Kidney (tissue), 13 donors: ENCODE measurements at regions not wholly inside any gene's neighbourhood (a gene's known extent, or its start where the extent isn't known, plus 50 kb on each side); places are given as distances from the start of the nearest gene placed in this dataset.
A peak's percentile ranks its signal among the peaks of the same experiment; 100 is the strongest.

Source experiments
- DNase-seq, 5 donors: peaks; one replicate each; pipeline ENCODE4 v3.0.0-alpha.2; 2013 to 2020
- FAIRE-seq: peaks from 2 replicates; lab custom pipeline; 2012; peaks lifted over from hg19 to GRCh38; lab: Jason Lieb, UNC
- H3K27ac ChIP-seq, 2 donors: one replicate each; pipeline ENCODE4 v1.7.0; 2013; ENCODE audit warnings: low read depth in 2 of 2, low read length in 2 of 2, inconsistent platforms in 1 of 2
- H3K27me3 ChIP-seq: one replicate; pipeline ENCODE4 v1.7.1; 2013; ENCODE audit warnings: low read length, inconsistent platforms; ENCODE audit not compliant: control insufficient read depth, insufficient read depth
- H3K36me3 ChIP-seq, 3 donors: one replicate each; pipeline versions ENCODE4 v1.7.0 to v1.7.1; 2013; ENCODE audit warnings: low read length in 3 of 3, control low read depth in 1 of 3, inconsistent platforms in 1 of 3; ENCODE audit not compliant: insufficient read depth in 3 of 3, control insufficient read depth in 2 of 3
- H3K4me1 ChIP-seq, 3 donors: one replicate each; pipeline versions ENCODE4 v1.7.0 to v1.7.1; 2013; ENCODE audit warnings: low read length in 3 of 3, inconsistent platforms in 1 of 3, low read depth in 1 of 3; ENCODE audit not compliant: control insufficient read depth in 2 of 3, insufficient read depth in 2 of 3
- H3K4me3 ChIP-seq, 3 donors: one replicate each; pipeline versions ENCODE4 v1.7.0 to v1.8.1; 2013; ENCODE audit warnings: low read length in 3 of 3, control low read depth in 1 of 3, inconsistent platforms in 1 of 3
- H3K9ac ChIP-seq, 3 donors: one replicate each; pipeline versions ENCODE4 v1.7.0 to v1.7.1; 2013; ENCODE audit warnings: low read length in 3 of 3, control low read depth in 1 of 3, inconsistent platforms in 1 of 3
- H3K9me3 ChIP-seq, 3 donors: one replicate each; pipeline versions ENCODE4 v1.7.0 to v1.7.1; 2013; ENCODE audit warnings: low read length in 3 of 3, control low read depth in 1 of 3, inconsistent platforms in 1 of 3; ENCODE audit not compliant: control insufficient read depth in 2 of 3, insufficient read depth in 1 of 3
- intact Hi-C: fragments of 100-400 bp; cut with DNase I; formaldehyde crosslinking; loops from one replicate; pipeline ENCODE4 v1.11.1; 2022
- TF ChIP-seq, protein P1 (sequence below): IDR thresholded peaks from 3 replicates; pipeline ENCODE4 v1.5.1; 2012; ENCODE audit warnings: mild to moderate bottlenecking, moderate library complexity, borderline replicate concordance; ENCODE audit not compliant: insufficient read depth; ENCODE audit errors: extremely low read depth
- donor health status: control.
- donor health status: control.
- donor health status: control.
- donor health status: control.
- donor health status: control.
- donor health status: DM: yes; HTN: yes; CAD: no.
- donor health status: Normal renal cell carcinoma (clear cell type).

DNA sequence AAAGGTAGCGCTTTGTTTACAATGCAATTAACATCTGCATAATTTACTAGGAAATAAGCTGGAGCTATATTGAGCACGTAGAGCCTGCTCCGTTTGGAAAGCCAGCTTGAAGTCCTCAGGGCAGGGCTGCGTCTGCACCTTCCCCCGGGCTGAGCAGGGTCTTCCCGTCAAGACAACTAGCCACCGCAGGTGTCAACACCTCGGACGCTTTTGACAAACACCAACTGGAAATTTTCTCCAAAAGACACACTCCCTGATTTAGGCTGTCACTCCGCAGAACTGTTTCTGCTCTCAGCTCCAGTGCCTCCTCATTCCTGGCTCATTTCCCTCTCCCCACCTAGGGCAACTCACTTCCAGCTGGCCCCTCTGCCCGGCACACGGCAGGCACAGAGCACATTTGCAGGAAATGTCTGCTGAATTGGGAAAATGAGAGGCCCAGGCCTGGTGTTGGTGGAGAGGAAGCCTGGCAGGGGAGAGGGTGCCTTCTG lies 170.3 kb downstream of the MAF start:
- Histone ChIP-seq H3K27me3 (no peaks in the 10 kb centered on the region), H3K9ac (no peak overlapping the region), H3K9me3 (no peaks in the 10 kb centered on the region), H3K36me3 (no peaks in the 10 kb centered on the region), H3K4me3 (no peak overlapping the region), H3K4me1 (peaks cover 0 to 4% (median 0%) of the 10 kb centered on the region in 3 donors), H3K27ac (no peak overlapping the region)
- TF ChIP-seq, protein P1, sequence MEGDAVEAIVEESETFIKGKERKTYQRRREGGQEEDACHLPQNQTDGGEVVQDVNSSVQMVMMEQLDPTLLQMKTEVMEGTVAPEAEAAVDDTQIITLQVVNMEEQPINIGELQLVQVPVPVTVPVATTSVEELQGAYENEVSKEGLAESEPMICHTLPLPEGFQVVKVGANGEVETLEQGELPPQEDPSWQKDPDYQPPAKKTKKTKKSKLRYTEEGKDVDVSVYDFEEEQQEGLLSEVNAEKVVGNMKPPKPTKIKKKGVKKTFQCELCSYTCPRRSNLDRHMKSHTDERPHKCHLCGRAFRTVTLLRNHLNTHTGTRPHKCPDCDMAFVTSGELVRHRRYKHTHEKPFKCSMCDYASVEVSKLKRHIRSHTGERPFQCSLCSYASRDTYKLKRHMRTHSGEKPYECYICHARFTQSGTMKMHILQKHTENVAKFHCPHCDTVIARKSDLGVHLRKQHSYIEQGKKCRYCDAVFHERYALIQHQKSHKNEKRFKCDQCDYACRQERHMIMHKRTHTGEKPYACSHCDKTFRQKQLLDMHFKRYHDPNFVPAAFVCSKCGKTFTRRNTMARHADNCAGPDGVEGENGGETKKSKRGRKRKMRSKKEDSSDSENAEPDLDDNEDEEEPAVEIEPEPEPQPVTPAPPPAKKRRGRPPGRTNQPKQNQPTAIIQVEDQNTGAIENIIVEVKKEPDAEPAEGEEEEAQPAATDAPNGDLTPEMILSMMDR: no peak
- no peak for FAIRE-seq
- intact Hi-C loops: no loop called here
- peak in 4 of 5 donors; percentile 53 to 70 (median 65) for DNase-seq

GRCh38 chr16:79429381-79430190 lies 171.0 kb downstream of the MAF start:
- Histone ChIP-seq H3K27me3 (no peaks in the 10 kb centered on the region), H3K36me3 (no peaks in the 10 kb centered on the region), H3K9ac (no peak overlapping the region), H3K9me3 (no peaks in the 10 kb centered on the region), H3K4me3 (no peak overlapping the region), H3K27ac (no peak overlapping the region), H3K4me1 (peaks cover 0 to 4% (median 0%) of the 10 kb centered on the region in 3 donors)
- intact Hi-C loops: no loop called here
- TF ChIP-seq, protein P1: no peak
- DNase-seq: peak in 4 of 5 donors; percentile 66 to 88 (median 82)
- FAIRE-seq: no peak

DNA sequence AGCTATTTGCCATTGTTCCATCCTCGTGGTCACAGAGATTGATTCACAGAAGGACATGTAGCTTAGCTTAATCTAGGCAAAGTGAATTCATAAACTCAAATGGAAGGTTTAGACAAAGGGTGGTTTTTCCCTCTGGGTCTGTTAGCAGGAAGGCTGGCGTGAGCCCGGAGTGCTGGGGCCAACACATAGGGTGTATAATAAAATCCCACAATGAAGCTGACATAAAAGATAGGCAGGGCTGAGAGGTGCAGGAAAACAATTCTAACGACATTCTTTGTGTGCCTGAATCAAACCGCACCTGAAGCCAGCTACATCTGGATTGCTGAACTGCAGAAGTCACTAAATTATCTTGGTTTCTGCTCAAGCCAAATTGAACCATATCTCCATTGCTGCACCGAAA lies 173.9 kb downstream of the MAF start:
- FAIRE-seq (no peak), DNase-seq (no peak)
- no peak overlapping the region for H3K4me3 ChIP-seq
- no peaks in the 10 kb centered on the region for H3K36me3 ChIP-seq
- TF ChIP-seq, protein P1: no peak
- no peaks in the 10 kb centered on the region for H3K27me3 ChIP-seq
- H3K9ac ChIP-seq: no peak overlapping the region
- H3K9me3 ChIP-seq: no peaks in the 10 kb centered on the region
- no peak overlapping the region for H3K27ac ChIP-seq
- intact Hi-C loops: no loop called here
- H3K4me1 ChIP-seq: peaks cover 0 to 4% (median 0%) of the 10 kb centered on the region in 3 donors
